GM12878 (cell line): ENCODE measurements at regions not wholly inside any gene's neighbourhood (a gene's known extent, or its start where the extent isn't known, plus 50 kb on each side); places are given as distances from the start of the nearest gene placed in this dataset.

ENCODE experiments used
- GABPA ChIP-seq: IDR thresholded peaks from 2 replicates; pipeline ENCODE4 v1.6.1; 2014; ENCODE audit warnings: antibody characterized with exemption, low read depth, mild to moderate bottlenecking, inconsistent platforms
- NFIC ChIP-seq: IDR thresholded peaks from 2 replicates; pipeline ENCODE4 v1.6.1; 2012; ENCODE audit warnings: low read depth, mild to moderate bottlenecking, inconsistent platforms, low read length, moderate library complexity

DNA sequence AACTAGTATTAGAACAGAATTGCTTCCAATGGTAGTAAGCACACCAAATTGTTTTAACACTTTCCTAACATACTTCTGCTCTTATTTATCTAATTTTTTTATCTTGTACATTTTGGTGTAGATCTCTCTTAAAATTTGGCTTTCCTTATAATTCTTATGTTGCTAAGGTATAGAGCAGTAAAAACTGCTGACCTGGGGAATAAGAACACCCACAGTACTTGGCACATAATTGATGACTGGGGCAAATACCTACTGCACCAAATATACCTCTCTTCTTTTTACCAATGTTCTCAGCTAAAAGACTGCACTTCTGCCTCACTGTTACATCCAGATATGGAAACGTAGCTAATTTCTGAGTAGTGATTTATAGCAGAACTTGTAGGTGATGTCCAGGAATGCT, 642.2 kb downstream of the LIG4 start:
- no peak for TF ChIP-seq NFIC
- no peak for TF ChIP-seq GABPA
